Psoas muscle (tissue), 7 donors: ENCODE measurements at regions not wholly inside any gene's neighbourhood (a gene's known extent, or its start where the extent isn't known, plus 50 kb on each side); places are given as distances from the start of the nearest gene placed in this dataset.

ENCODE experiments used
- ATAC-seq, 4 donors: fragments of 200-7000 bp; cut with Tn5 transposase; one replicate each; pipeline ENCODE4 v1.9.1; 2020; ENCODE audit warnings: moderate library complexity in 3 of 4, mild to moderate bottlenecking in 2 of 4
- DNase-seq, 2 donors: peaks; one replicate each; pipeline ENCODE4 v3.0.0-alpha.2; 2020
- H3K27ac ChIP-seq: fragments of 200-600 bp; one replicate; pipeline ENCODE4 v1.8.0; 2022
- H3K27me3 ChIP-seq, 3 donors: fragments of 200-600 bp in 1 of 3; one replicate each; pipeline versions ENCODE4 v1.6.1 to v1.8.0; 2013 to 2022; ENCODE audit warnings: low read length in 2 of 3, mild to moderate bottlenecking in 2 of 3, moderate library complexity in 1 of 3; ENCODE audit not compliant: insufficient read depth in 3 of 3
- H3K36me3 ChIP-seq, 2 donors: fragments of 200-600 bp in 1 of 2; one replicate each; pipeline versions ENCODE4 v1.6.1 to v1.8.0; 2013 to 2022; ENCODE audit warnings: low read depth in 1 of 2, mild to moderate bottlenecking in 1 of 2, moderate library complexity in 1 of 2; ENCODE audit not compliant: insufficient read depth in 1 of 2
- H3K4me1 ChIP-seq: fragments of 200-600 bp; one replicate; pipeline ENCODE4 v1.8.0; 2022
- H3K4me3 ChIP-seq: fragments of 200-600 bp; one replicate; pipeline ENCODE4 v1.8.0; 2022; ENCODE audit warnings: mild to moderate bottlenecking
- H3K9me3 ChIP-seq: fragments of 200-600 bp; one replicate; pipeline ENCODE4 v1.8.0; 2022
- CTCF ChIP-seq: fragments of 200-600 bp; IDR thresholded peaks from one replicate; pipeline ENCODE4 v1.8.0; 2022; ENCODE audit warnings: antibody characterized with exemption
- WGBS, 3 donors: extraction: QIAGEN DNeasy Blood & Tissue Kit; methylation state at CpG; one replicate each; pipeline versions ENCODE4 v1.1.6 to v1.1.7; 2013; 5-methylcytosine and 5-hydroxymethylcytosine counted together
- intact Hi-C, 2 donors: fragments of 100-400 bp; cut with DNase I; formaldehyde crosslinking; loops; one replicate each; pipeline versions ENCODE4 v1.11.0 to v1.14.2; 2022
- donor health status: healthy with polysubstance abuse.
- donor health status: DM: no; HTN: no; CAD: no; lungs with moderate emphysema.
- donor health status: Bipolar disorder and iron deficiency.
- donor health status: healthy.
- donor health status: DM: yes; HTN: yes; CAD: no.
- donor health status: DM: no; HTN: no; CAD: no.
- donor health status: DM: yes; HTN: yes; CAD: no.

- Histone ChIP-seq H3K27me3 (peaks cover 0 to 2% (median 0%) of the 10 kb centered on the region in 3 donors), H3K4me1 (no peaks in the 10 kb centered on the region), H3K4me3 (no peak overlapping the region), H3K36me3 (no peaks in the 10 kb centered on the region), H3K27ac (no peak overlapping the region), H3K9me3 (no peaks in the 10 kb centered on the region)
- ATAC-seq (no peak), DNase-seq (no peak)
- intact Hi-C loops, result no loop called here
- 77 to 91% (median 81%) methylated on average over 4 of the region's 4 CpGs for WGBS, 3 donors
- TF ChIP-seq CTCF, result no peak
Measured at GRCh38 chr2:16063251-16063850, 123.0 kb downstream of the MYCN start.

- H3K36me3 ChIP-seq, result no peaks in the 10 kb centered on the region
- 87 to 96% (median 90%) methylated on average over 1 of the region's 1 CpG for WGBS, 3 donors
- H3K4me1 ChIP-seq, result no peaks in the 10 kb centered on the region
- no peak for TF ChIP-seq CTCF
- no peaks in the 10 kb centered on the region for H3K9me3 ChIP-seq
- intact Hi-C loops, result no loop called here
- H3K4me3 ChIP-seq, result no peak overlapping the region
- peaks cover 0 to 2% (median 0%) of the 10 kb centered on the region in 3 donors for H3K27me3 ChIP-seq
- H3K27ac ChIP-seq, result no peak overlapping the region
- DNase-seq, result no peak
- no peak for ATAC-seq
Measured at GRCh38 chr2:16062471-16063250, 122.3 kb downstream of the MYCN start.

- no peaks in the 10 kb centered on the region for H3K36me3 ChIP-seq
- H3K27me3 ChIP-seq, result peaks cover 0 to 2% (median 0%) of the 10 kb centered on the region in 3 donors
- ATAC-seq (no peak), DNase-seq (no peak)
- TF ChIP-seq CTCF, result no peak
- H3K4me1 ChIP-seq, result no peaks in the 10 kb centered on the region
- intact Hi-C loops, result no loop called here
- no peaks in the 10 kb centered on the region for H3K9me3 ChIP-seq
- WGBS, 3 donors, result 70 to 81% (median 71%) methylated on average over 2 of the region's 2 CpGs
- H3K4me3 ChIP-seq, result no peak overlapping the region
- no peak overlapping the region for H3K27ac ChIP-seq
Measured at GRCh38 chr2:16061441-16062217, 121.3 kb downstream of the MYCN start.

- Histone ChIP-seq H3K27ac (no peak overlapping the region), H3K36me3 (no peaks in the 10 kb centered on the region), H3K9me3 (no peaks in the 10 kb centered on the region), H3K4me1 (no peaks in the 10 kb centered on the region), H3K27me3 (peaks cover 0 to 2% (median 0%) of the 10 kb centered on the region in 3 donors), H3K4me3 (no peak overlapping the region)
- no peak for ATAC-seq
- no peak for TF ChIP-seq CTCF
- intact Hi-C loops, result no loop called here
- 84 to 89% (median 88%) methylated on average over 3 of the region's 3 CpGs for WGBS, 3 donors
- no peak for DNase-seq
Measured at GRCh38 chr2:16060936-16061338, 120.6 kb downstream of the MYCN start.
